ENCODE measurements at regions not wholly inside any gene's neighbourhood (a gene's known extent, or its start where the extent isn't known, plus 50 kb on each side); places are given as distances from the start of the nearest gene placed in this dataset.

DNA sequence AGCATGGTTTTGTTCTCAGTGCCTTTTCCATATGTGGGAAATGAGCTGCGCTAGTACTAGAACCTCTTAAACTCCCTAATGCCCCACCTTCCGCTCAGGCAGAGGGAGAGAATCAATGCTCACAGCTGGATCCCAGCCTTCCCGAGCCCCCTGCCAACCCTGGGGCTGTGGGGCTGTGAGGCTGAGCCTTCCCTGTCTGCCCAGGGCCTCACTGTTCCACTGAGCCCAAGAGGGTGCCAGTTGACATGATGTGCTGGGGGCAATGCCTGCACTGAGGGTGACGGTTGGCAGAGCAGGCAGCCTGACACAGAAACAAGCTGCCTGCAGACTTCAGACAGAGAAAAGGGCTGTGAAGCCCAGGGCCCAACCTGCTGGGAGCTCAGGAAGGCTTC, 602.4 kb upstream of the RAB6C start:
- peaks cover 9% of the 10 kb centered on the region for H3K4me1 ChIP-seq (ENCODE audit: low read length)
- no peak overlapping the region for H3K9ac ChIP-seq (ENCODE audit: low read length)
- no peak overlapping the region for H3K4me2 ChIP-seq (ENCODE audit: low read length)
- no peaks in the 10 kb centered on the region for H3K79me2 ChIP-seq (ENCODE audit: low read length)
- H3K9me3 ChIP-seq (ENCODE audit: insufficient read depth, low read length): no peaks in the 10 kb centered on the region
- H3K36me3 ChIP-seq (replicated peaks; ENCODE audit: low read depth, low read length): no peaks in the 10 kb centered on the region
- H3K27ac ChIP-seq (ENCODE audit: low read length): no peak overlapping the region
- TF ChIP-seq, protein P1, sequence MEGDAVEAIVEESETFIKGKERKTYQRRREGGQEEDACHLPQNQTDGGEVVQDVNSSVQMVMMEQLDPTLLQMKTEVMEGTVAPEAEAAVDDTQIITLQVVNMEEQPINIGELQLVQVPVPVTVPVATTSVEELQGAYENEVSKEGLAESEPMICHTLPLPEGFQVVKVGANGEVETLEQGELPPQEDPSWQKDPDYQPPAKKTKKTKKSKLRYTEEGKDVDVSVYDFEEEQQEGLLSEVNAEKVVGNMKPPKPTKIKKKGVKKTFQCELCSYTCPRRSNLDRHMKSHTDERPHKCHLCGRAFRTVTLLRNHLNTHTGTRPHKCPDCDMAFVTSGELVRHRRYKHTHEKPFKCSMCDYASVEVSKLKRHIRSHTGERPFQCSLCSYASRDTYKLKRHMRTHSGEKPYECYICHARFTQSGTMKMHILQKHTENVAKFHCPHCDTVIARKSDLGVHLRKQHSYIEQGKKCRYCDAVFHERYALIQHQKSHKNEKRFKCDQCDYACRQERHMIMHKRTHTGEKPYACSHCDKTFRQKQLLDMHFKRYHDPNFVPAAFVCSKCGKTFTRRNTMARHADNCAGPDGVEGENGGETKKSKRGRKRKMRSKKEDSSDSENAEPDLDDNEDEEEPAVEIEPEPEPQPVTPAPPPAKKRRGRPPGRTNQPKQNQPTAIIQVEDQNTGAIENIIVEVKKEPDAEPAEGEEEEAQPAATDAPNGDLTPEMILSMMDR (IDR thresholded peaks at IDR 0.05; ENCODE audit: low read depth, low read length): no peak
- no peak for TF ChIP-seq EZH2phosphoT487 (IDR thresholded peaks at IDR 0.05; ENCODE audit: low read depth)
- no peak overlapping the region for H3K4me3 ChIP-seq (ENCODE audit: low read length)
- no peaks in the 10 kb centered on the region for H3K27me3 ChIP-seq (ENCODE audit: low read depth, low read length)
- H4K20me1 ChIP-seq (ENCODE audit: insufficient read depth, low read length): no peaks in the 10 kb centered on the region
- no peak overlapping the region for H2AFZ ChIP-seq (ENCODE audit: low read depth, low read length)

DNA sequence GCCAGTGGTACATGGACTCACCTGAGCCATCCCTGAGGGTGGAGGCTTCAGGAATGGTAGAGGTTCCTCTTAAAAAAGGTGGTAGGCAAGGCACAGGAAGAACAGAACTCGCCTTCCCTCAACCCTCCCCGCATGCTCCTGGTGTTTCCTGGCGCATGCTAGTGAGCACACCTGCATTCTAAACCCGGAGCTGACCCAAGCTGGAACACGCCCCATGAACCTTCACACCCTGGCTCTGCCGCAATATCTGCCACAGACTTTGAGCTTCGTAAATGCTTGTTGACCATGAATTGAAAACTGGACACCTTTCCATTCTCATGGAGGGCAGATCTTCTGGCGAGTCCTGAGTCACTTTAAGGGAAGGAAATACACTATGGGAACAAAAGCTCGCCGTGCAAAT, 601.3 kb upstream of the RAB6C start:
- TF ChIP-seq, protein P1 (IDR thresholded peaks at IDR 0.05; ENCODE audit: low read depth, low read length): no peak
- no peak for TF ChIP-seq EZH2phosphoT487 (IDR thresholded peaks at IDR 0.05; ENCODE audit: low read depth)
- no peaks in the 10 kb centered on the region for H3K27me3 ChIP-seq (ENCODE audit: low read depth, low read length)
- H2AFZ ChIP-seq (ENCODE audit: low read depth, low read length): no peak overlapping the region
- H3K9me3 ChIP-seq (ENCODE audit: insufficient read depth, low read length): no peaks in the 10 kb centered on the region
- peaks cover 9% of the 10 kb centered on the region for H3K4me1 ChIP-seq (ENCODE audit: low read length)
- no peak overlapping the region for H3K4me2 ChIP-seq (ENCODE audit: low read length)
- no peak overlapping the region for H3K27ac ChIP-seq (ENCODE audit: low read length)
- no peak overlapping the region for H3K4me3 ChIP-seq (ENCODE audit: low read length)
- no peaks in the 10 kb centered on the region for H3K79me2 ChIP-seq (ENCODE audit: low read length)
- no peaks in the 10 kb centered on the region for H4K20me1 ChIP-seq (ENCODE audit: insufficient read depth, low read length)
- no peak overlapping the region for H3K9ac ChIP-seq (ENCODE audit: low read length)
- H3K36me3 ChIP-seq (replicated peaks; ENCODE audit: low read depth, low read length): no peaks in the 10 kb centered on the region

DNA sequence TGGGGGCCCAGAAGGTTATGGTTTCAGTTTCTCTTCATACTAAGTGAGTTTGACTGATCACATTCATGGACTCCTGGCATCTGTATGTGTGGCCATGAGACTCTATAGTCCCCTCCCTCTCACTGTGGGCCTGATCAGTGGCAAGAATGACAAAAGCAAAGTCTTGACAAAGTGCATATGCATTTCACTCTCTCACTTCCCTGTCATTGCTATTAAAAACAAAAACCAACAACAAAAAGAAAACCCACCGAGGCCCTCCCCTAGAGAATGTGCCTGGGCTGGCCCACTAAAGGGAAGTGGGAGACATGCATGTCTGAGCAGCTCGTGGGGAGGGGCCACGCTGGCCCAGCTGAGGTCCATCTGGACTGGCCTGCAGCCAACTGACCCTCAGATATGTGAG, 600.1 kb upstream of the RAB6C start:
- Histone ChIP-seq H3K4me2 (ENCODE audit: low read length) (peak overlapping the region; percentile 13), H3K27ac (ENCODE audit: low read length) (no peak overlapping the region), H3K9ac (ENCODE audit: low read length) (no peak overlapping the region), H3K4me3 (ENCODE audit: low read length) (no peak overlapping the region), H3K79me2 (ENCODE audit: low read length) (no peaks in the 10 kb centered on the region), H3K4me1 (ENCODE audit: low read length) (peaks cover 9% of the 10 kb centered on the region), H3K27me3 (ENCODE audit: low read depth, low read length) (no peaks in the 10 kb centered on the region), H3K36me3 (replicated peaks; ENCODE audit: low read depth, low read length) (no peaks in the 10 kb centered on the region), H3K9me3 (ENCODE audit: insufficient read depth, low read length) (no peaks in the 10 kb centered on the region), H4K20me1 (ENCODE audit: insufficient read depth, low read length) (no peaks in the 10 kb centered on the region), H2AFZ (ENCODE audit: low read depth, low read length) (no peak overlapping the region)
- TF ChIP-seq, protein P1 (IDR thresholded peaks at IDR 0.05; ENCODE audit: low read depth, low read length): no peak
- TF ChIP-seq EZH2phosphoT487 (IDR thresholded peaks at IDR 0.05; ENCODE audit: low read depth): no peak

DNA sequence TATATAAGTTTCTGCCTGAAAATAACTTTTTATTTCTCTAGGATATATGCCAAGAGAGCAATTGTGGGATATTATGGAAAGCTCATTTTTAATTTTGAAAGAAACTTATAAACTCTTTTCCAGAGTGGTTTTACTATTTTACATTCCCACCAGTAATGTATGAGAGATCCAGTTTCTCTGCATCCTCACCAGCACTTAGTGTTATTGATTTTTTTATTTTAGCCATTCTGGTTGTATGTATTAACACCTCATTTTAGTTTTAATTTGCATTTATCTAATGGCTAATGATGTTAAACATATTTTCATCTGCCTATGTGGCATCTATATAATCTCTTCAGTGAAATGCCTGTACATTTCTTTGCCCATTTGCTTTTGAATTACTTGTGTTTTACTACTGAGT, 597.7 kb upstream of the RAB6C start:
- Histone ChIP-seq H3K9ac (ENCODE audit: low read length) (no peak overlapping the region), H3K79me2 (ENCODE audit: low read length) (no peaks in the 10 kb centered on the region), H3K27ac (ENCODE audit: low read length) (no peak overlapping the region), H3K9me3 (ENCODE audit: insufficient read depth, low read length) (no peaks in the 10 kb centered on the region), H3K36me3 (replicated peaks; ENCODE audit: low read depth, low read length) (no peaks in the 10 kb centered on the region), H3K27me3 (ENCODE audit: low read depth, low read length) (no peaks in the 10 kb centered on the region), H3K4me1 (ENCODE audit: low read length) (peaks cover 9% of the 10 kb centered on the region), H3K4me3 (ENCODE audit: low read length) (no peak overlapping the region), H3K4me2 (ENCODE audit: low read length) (no peak overlapping the region), H4K20me1 (ENCODE audit: insufficient read depth, low read length) (no peaks in the 10 kb centered on the region), H2AFZ (ENCODE audit: low read depth, low read length) (no peak overlapping the region)
- TF ChIP-seq, protein P1 (IDR thresholded peaks at IDR 0.05; ENCODE audit: low read depth, low read length): no peak
- no peak for TF ChIP-seq EZH2phosphoT487 (IDR thresholded peaks at IDR 0.05; ENCODE audit: low read depth)
